ENCODE measurements at regions not wholly inside any gene's neighbourhood (a gene's known extent, or its start where the extent isn't known, plus 50 kb on each side); places are given as distances from the start of the nearest gene placed in this dataset.

DNA sequence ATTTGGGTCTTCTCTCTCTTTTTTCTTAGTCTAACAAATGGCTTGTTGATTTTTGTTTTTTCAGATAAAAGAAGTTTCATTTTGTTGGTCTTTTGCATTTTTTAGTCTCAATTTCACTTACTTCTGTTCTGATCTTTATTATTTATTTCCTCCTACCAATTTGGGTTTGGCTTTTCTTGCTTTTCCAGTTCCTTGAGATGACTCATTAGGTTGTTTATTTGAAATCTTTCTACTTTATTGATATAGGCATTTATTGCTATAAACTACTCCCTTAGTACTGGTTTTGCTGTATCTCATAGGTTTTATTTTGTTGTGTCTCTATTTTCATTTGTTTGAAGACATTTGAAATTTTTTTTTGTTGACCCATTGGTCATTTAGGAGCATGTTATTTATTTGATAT lies 152.2 kb upstream of the MPHOSPH6 start:
- Histone ChIP-seq H3K18ac (ENCODE audit: low read depth, low read length) (no peak overlapping the region), H4K20me1 (ENCODE audit: insufficient read depth, low read length) (no peaks in the 10 kb centered on the region), H2AK5ac (ENCODE audit: low read depth, low read length) (no peak overlapping the region), H2BK120ac (ENCODE audit: low read depth, low read length) (no peak overlapping the region), H3K4ac (ENCODE audit: low read depth, low read length) (no peak overlapping the region), H3K4me1 (ENCODE audit: control insufficient read depth, insufficient read depth, low read length) (no peaks in the 10 kb centered on the region), H3K27ac (ENCODE audit: insufficient read depth, low read length) (no peak overlapping the region), H2BK20ac (ENCODE audit: low read depth, low read length) (no peak overlapping the region), H4K91ac (ENCODE audit: insufficient read depth, low read depth, low read length) (no peak overlapping the region), H3K4me2 (ENCODE audit: low read depth, low read length) (no peak overlapping the region), H3K9ac (ENCODE audit: low read depth, low read length) (no peak overlapping the region), H3K9me3 (ENCODE audit: control insufficient read depth, insufficient read depth, low read length) (peaks cover 2% of the 10 kb centered on the region; the same call in 1 of the 2 replicates), H3K4me3 (ENCODE audit: insufficient read depth, low read depth, low read length) (no peak overlapping the region), H4K5ac (ENCODE audit: low read depth, low read length) (no peak overlapping the region), H3K23ac (ENCODE audit: low read depth, low read length) (no peak overlapping the region), H3K36me3 (ENCODE audit: control insufficient read depth, insufficient read depth, low read length) (no peaks in the 10 kb centered on the region), H4K8ac (ENCODE audit: low read depth in 2 of 2, low read length in 2 of 2) (no peak overlapping the region), H2BK15ac (ENCODE audit: low read depth, low read length) (no peak overlapping the region), H3K56ac (ENCODE audit: extremely low read depth, insufficient read depth, low read length) (no peak overlapping the region), H3K14ac (replicated peaks; ENCODE audit: low read depth, low read length) (no peak overlapping the region), H2AFZ (replicated peaks; ENCODE audit: low read length, poor library complexity) (no peak overlapping the region), H2BK5ac (ENCODE audit: low read depth, low read length, poor library complexity, severe bottlenecking) (no peak overlapping the region), H2AK9ac (replicated peaks; ENCODE audit: low read depth, low read length, poor library complexity) (no peak overlapping the region), H3K9me1 (ENCODE audit: insufficient read depth, low read length) (no peaks in the 10 kb centered on the region), H3K79me1 (ENCODE audit: low read depth in 1 of 2, low read length in 2 of 2) (no peaks in the 10 kb centered on the region), H3K27me3 (ENCODE audit: control insufficient read depth, insufficient read depth, low read length) (no peaks in the 10 kb centered on the region)
- CTCF ChIA-PET = no interaction called here
- BruUV-seq (replicated peaks) = no TSS peak
- in situ Hi-C loops (cut with MboI; ENCODE audit: low sequenced_read_pairs) = no loop called here
- ATAC-seq (ENCODE audit: low read depth) (no peak), DNase-seq (no peak)
- intact Hi-C loops (cut with micrococcal nuclease) = no loop called here
- dilution Hi-C loops (cut with HindIII; ENCODE audit: low sequenced_read_pairs, unreplicated experiment) = no loop called here
- TF ChIP-seq NFE2L2 (IDR thresholded peaks at IDR 0.05; ENCODE audit: low read depth, low read length) (no peak), CEBPB (IDR thresholded peaks at IDR 0.05; ENCODE audit: low read depth, low read length) (no peak), BHLHE40 (IDR thresholded peaks at IDR 0.05; ENCODE audit: low read depth, low read length) (no peak), FOS (IDR thresholded peaks at IDR 0.05; ENCODE audit: low read depth, low read length) (no peak), POLR2A (IDR thresholded peaks at IDR 0.05; ENCODE audit: low read depth, low read length) (no peak), SMC3 (IDR thresholded peaks at IDR 0.05; ENCODE audit: low read depth, low read length) (no peak), RFX5 (IDR thresholded peaks at IDR 0.05; ENCODE audit: low read depth, low read length) (no peak), MAFK (IDR thresholded peaks at IDR 0.05; ENCODE audit: low read depth, low read length) (no peak), CHD1 (IDR thresholded peaks at IDR 0.05; ENCODE audit: low read depth, low read length) (no peak), RCOR1 (IDR thresholded peaks at IDR 0.05; ENCODE audit: insufficient replicate concordance, low read length) (no peak), RAD21 (IDR thresholded peaks at IDR 0.05; ENCODE audit: low read length) (no peak), MXI1 (IDR thresholded peaks at IDR 0.05; ENCODE audit: borderline replicate concordance, low read depth, low read length) (no peak)
- TF ChIP-seq, protein P1, sequence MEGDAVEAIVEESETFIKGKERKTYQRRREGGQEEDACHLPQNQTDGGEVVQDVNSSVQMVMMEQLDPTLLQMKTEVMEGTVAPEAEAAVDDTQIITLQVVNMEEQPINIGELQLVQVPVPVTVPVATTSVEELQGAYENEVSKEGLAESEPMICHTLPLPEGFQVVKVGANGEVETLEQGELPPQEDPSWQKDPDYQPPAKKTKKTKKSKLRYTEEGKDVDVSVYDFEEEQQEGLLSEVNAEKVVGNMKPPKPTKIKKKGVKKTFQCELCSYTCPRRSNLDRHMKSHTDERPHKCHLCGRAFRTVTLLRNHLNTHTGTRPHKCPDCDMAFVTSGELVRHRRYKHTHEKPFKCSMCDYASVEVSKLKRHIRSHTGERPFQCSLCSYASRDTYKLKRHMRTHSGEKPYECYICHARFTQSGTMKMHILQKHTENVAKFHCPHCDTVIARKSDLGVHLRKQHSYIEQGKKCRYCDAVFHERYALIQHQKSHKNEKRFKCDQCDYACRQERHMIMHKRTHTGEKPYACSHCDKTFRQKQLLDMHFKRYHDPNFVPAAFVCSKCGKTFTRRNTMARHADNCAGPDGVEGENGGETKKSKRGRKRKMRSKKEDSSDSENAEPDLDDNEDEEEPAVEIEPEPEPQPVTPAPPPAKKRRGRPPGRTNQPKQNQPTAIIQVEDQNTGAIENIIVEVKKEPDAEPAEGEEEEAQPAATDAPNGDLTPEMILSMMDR (conservative IDR thresholded peaks at IDR 0.05; ENCODE audit: low read depth, low read length) = no peak
- TF ChIP-seq, protein P2, sequence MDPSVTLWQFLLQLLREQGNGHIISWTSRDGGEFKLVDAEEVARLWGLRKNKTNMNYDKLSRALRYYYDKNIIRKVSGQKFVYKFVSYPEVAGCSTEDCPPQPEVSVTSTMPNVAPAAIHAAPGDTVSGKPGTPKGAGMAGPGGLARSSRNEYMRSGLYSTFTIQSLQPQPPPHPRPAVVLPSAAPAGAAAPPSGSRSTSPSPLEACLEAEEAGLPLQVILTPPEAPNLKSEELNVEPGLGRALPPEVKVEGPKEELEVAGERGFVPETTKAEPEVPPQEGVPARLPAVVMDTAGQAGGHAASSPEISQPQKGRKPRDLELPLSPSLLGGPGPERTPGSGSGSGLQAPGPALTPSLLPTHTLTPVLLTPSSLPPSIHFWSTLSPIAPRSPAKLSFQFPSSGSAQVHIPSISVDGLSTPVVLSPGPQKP (IDR thresholded peaks at IDR 0.05; ENCODE audit: borderline replicate concordance, low read depth, low read length) = no peak
- POLR2A ChIA-PET (ENCODE audit: unreplicated experiment) = no interaction called here
